Stimulated activated CD4-positive, alpha-beta T cell treated with anti-CD3 and anti-CD28 coated beads, Interleukin-4, amount 100 ng/mL, for 48 hours (primary cell): ENCODE measurements at regions not wholly inside any gene's neighbourhood (a gene's known extent, or its start where the extent isn't known, plus 50 kb on each side); places are given as distances from the start of the nearest gene placed in this dataset.
"Not testable (repeated sequence)": the region's sequence is repeated elsewhere in the genome, so short reads cannot be mapped to it uniquely, and the experiment has no call there.

Experiments used
- DNase-seq, 2 donors: peaks; one replicate each; pipeline ENCODE4 v3.0.0-alpha.2; 2020; ENCODE audit warnings: low read depth in 2 of 2

DNA sequence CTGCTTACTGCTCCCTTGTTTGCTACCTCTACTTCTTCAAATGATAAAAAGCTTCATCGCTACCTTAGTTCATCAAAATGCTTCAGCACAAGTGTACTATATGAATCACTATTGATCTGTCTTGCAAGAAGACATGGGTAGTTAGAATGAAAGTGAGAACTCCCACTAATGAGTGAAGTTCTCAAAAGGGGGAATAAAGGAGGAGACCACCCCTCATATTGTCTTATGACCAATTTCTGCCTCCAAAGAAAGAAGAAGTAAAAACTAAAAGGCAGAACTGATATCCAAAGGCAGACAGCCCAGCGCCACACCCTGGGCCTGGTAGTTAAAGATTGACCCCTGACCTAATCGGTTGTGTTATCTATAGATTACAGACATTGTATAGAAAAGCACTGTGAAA, 63.4 kb upstream of the RAP1B start:
- not testable (repeated sequence) for DNase-seq

DNA sequence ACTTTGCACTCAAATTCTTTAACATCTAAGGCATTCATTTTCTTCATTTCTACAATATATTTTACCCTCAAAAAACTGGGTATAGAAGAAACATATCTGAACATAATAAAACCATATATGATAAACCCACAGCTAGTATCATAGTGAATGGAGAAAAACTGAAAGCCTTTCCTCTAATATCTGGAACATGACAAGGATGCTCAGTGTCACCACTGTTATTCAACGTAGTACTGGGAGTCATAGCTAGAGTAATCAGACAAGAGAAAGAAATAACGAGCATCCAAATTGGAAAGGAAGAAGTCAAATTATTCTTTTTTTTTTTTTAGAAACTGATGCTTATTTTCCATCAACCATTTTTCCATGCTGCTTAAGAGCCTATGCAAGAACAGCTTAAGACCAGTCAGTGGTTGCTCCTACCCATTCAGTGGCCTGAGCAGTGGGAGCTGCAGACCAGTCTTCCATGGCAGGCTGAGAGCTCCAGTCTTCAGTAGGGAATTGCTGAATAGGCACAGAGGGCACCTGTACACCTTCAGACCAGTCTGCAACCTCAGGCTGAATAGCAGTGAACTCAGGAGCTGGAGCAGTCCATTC, 58.0 kb upstream of the RAP1B start:
- not testable (repeated sequence) for DNase-seq

DNA sequence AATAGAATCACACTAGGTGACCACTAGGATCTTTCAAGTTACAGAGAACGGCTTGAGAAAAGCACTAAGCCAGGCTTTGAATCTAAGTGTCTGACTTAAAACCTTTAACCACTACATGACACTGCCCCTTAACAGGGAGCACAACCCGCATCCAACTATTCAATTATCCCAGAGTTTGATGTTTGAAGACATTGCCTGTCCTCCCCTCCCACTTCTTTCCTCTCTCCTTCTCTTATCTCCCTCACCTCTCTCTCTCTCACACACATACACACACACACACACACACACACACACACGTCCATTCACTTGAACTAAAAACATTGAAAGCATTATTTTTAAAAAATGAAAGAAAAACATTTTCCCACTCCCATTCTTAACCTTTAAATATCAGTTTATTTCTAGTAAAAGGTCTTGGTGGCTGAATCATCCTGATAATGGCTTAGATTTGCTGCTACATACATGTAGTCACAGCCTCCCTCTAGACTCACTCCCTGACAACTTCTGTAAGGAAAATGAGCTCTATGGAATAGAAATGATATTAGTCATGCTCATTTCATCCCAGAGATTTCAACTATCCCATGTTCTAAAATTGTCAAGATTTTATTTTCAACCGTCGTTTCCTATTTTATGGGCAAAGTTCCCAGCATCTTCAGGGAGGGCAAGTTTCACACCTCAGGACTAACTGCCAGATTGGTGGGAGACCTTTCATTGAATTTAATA, 53.5 kb upstream of the RAP1B start:
- DNase-seq = no peak

DNA sequence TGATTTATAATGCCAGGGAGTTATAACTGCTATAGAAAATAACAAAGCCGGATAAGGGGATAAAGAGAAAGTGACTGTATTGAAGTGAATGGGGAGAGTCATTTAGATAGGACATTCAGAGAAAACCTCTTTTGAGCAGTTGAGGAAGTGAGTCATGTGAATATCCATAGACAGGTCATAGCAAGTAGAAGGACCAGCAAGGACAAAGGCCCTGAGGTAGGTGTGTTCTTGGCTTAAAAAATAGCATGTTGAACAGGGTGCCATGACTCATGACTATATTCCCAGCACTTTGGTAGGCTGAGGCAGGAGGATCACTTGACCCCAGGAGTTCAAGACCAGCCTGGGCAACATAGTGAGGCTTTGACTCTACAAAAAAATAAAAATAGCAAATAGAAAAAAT, 51.5 kb upstream of the RAP1B start:
- no peak for DNase-seq

DNA sequence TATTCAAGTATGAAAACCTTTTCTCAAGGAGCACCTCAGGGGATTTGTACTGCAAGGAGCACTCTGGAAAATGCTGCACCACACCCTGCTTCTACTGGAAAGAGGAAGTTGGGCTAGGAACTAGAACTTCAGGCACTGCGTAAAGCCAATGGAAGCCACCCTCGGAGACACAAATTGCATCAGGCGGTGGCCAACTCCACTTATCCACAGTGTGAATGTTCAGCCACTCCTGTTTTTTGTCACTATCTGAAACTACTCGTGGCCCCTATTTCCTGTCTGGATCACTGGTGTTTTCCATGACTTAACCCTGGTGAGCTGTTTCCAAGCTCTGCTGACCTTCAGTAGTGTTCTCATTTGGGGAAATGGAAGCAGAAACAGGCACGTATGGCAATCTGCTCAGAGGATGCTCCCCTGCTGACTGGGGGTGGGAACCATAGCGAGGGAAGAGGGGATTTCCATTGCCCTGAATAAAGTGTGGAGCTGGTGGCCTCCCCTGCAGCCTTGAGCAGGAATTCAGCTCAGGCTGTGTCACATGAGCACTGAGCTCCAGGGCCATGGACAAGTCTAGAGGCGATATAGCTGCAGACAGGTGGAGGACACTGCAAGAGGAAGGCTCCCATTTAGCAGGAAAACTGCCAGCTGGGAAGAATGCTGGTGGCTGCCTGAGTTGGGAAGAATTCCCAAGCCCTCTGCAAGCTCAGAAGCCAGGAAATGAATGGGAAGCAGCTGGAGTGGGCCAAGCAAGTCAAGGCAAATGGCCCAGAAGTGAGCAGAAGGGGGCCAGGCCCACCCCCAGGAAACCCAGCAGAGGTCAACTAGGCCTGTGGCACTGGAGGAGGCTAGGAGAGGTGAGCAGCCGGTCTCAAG, 50.5 kb upstream of the RAP1B start:
- DNase-seq = no peak

DNA sequence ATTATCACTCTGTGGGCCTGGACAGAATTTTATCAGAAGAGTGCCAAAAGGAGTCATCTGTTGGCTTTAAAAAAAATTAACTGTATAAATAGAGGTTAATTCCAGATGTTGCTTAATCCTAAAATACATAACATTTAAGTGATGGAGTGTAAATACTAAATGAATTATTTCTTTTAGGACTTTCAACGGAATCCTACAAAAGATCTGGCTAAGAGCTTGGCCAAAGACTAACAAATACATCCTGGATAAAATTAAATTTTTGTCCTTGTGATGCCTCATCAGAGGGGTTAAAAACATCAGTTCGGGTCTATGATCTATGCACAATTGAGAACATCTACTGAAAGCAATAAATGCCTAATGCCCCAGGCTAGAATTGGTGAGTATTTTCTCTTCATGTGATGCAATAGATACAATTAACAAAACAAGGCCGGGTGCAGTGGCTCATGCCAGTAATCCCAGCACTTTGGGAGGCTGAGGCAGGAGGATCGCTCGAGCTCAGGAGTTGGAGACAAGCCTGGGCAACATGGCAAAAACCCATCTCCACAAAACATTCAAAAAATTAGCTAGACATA, 49.8 kb upstream of the RAP1B start:
- DNase-seq = no peak
